Fibroblast of skin of left quadriceps (primary cell): ENCODE measurements at regions not wholly inside any gene's neighbourhood (a gene's known extent, or its start where the extent isn't known, plus 50 kb on each side); places are given as distances from the start of the nearest gene placed in this dataset.
"Not testable (repeated sequence)": the region's sequence is repeated elsewhere in the genome, so short reads cannot be mapped to it uniquely, and the experiment has no call there.

Source experiments
- DNase-seq, 2 experiments: peaks; one replicate each; pipeline ENCODE4 v3.0.0-alpha.2; 2013; ENCODE audit warnings: low read depth in 2 of 2

- no peak for DNase-seq
Measured at GRCh38 chr6:48520951-48521350, 410.0 kb upstream of the PTCHD4 start.

- DNase-seq: no peak
Measured at GRCh38 chr6:48512390-48512789, 401.4 kb upstream of the PTCHD4 start.

GRCh38 chr6:48511378-48511777 lies 400.4 kb upstream of the PTCHD4 start:
- DNase-seq: no peak

GRCh38 chr6:48505621-48506020 lies 394.6 kb upstream of the PTCHD4 start:
- DNase-seq: no peak

GRCh38 chr6:48493432-48493831 lies 382.4 kb upstream of the PTCHD4 start:
- DNase-seq: not testable (repeated sequence)

- no peak for DNase-seq
Measured at GRCh38 chr6:48490658-48491057, 379.7 kb upstream of the PTCHD4 start.

- DNase-seq: no peak
Measured at GRCh38 chr6:48486876-48487275, 375.9 kb upstream of the PTCHD4 start.

- DNase-seq: no peak
Measured at GRCh38 chr6:48486373-48486772, 375.4 kb upstream of the PTCHD4 start.

GRCh38 chr6:48476257-48476656 lies 365.3 kb upstream of the PTCHD4 start:
- no peak for DNase-seq

GRCh38 chr6:48475275-48475674 lies 364.3 kb upstream of the PTCHD4 start:
- DNase-seq: no peak

- DNase-seq: no peak
Measured at GRCh38 chr6:48474830-48475229, 363.8 kb upstream of the PTCHD4 start.

GRCh38 chr6:48474136-48474535 lies 363.1 kb upstream of the PTCHD4 start:
- no peak for DNase-seq

- DNase-seq: no peak
Measured at GRCh38 chr6:48472535-48472934, 361.5 kb upstream of the PTCHD4 start.

- no peak for DNase-seq
Measured at GRCh38 chr6:48472091-48472490, 361.1 kb upstream of the PTCHD4 start.

GRCh38 chr6:48471326-48471725 lies 360.3 kb upstream of the PTCHD4 start:
- no peak for DNase-seq

- DNase-seq: no peak
Measured at GRCh38 chr6:48449002-48449401, 338.0 kb upstream of the PTCHD4 start.

GRCh38 chr6:48447251-48447650 lies 336.3 kb upstream of the PTCHD4 start:
- DNase-seq: no peak

GRCh38 chr6:48429610-48430009 lies 318.6 kb upstream of the PTCHD4 start:
- no peak for DNase-seq

GRCh38 chr6:48429021-48429420 lies 318.0 kb upstream of the PTCHD4 start:
- DNase-seq: no peak

GRCh38 chr6:48426636-48427035 lies 315.6 kb upstream of the PTCHD4 start:
- DNase-seq: peak; percentile 57 to 62

- DNase-seq: peak; percentile 24
Measured at GRCh38 chr6:48423640-48424365, 312.8 kb upstream of the PTCHD4 start.

GRCh38 chr6:48419992-48420391 lies 309.0 kb upstream of the PTCHD4 start:
- DNase-seq: no peak

- DNase-seq: no peak
Measured at GRCh38 chr6:48417927-48418326, 306.9 kb upstream of the PTCHD4 start.

- DNase-seq: no peak
Measured at GRCh38 chr6:48412656-48413055, 301.7 kb upstream of the PTCHD4 start.
